HG02938 (cell line): ENCODE measurements at regions not wholly inside any gene's neighbourhood (a gene's known extent, or its start where the extent isn't known, plus 50 kb on each side); places are given as distances from the start of the nearest gene placed in this dataset.
"Not testable (repeated sequence)": the region's sequence is repeated elsewhere in the genome, so short reads cannot be mapped to it uniquely, and the experiment has no call there.

Experiments
- ATAC-seq: cut with Tn5 transposase; IDR thresholded peaks from one replicate; pipeline ENCODE4 v1.9.1; 2021; ENCODE audit warnings: mild to moderate bottlenecking, moderate library complexity; ENCODE audit not compliant: unreplicated experiment

DNA sequence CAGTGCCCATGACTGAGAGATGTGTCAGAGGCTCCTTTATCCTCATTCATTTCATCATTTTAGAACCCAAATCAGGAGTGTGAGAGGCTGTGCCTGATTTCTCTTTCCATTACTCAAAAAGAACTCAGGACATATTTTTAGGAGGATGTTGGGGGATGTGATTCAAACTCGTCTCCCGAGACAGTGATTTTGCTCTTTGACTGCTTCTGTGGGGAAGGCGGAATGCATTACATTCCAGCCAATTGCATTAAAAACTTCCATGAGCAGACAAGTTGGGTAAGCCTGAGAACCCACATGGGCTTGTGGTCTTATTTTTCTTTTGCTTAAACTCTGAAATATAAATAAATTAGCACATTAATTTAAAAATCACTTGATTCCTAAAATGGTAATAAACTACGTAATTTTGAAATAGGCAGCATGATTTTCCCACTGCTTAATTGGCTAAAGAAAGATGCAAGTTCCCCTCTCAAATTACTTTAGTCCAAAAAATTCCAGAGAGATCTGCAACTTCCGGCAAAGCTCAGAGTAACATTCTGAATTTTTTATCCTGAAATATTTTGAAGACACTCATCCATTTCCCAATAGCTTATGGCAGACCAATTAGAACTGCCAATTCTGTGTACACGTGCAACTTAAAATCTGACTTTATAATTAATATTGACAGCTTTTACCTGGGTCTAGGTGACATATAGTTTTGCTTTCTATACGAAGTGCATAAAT, 185.6 kb downstream of the C7orf25 start:
- ATAC-seq = no peak

DNA sequence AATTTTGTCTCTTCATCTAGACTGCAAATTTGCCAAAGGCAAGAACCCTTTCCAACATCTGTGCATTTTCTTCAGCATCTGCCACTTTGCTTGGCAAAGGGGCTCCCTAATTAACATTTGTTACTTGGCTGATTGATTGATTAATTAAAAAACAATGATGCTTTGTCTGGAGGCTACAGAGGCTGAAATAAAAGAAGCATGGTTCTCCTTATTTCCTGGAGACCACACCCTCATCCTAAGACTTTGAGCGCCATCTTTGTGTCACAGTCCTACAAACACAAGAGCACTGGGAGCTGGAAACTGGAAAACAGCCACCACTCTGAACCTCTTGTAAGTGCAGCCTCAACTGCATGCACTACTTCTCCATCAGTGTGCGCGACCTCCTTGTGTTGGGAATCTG, 189.2 kb downstream of the C7orf25 start:
- ATAC-seq = no peak

DNA sequence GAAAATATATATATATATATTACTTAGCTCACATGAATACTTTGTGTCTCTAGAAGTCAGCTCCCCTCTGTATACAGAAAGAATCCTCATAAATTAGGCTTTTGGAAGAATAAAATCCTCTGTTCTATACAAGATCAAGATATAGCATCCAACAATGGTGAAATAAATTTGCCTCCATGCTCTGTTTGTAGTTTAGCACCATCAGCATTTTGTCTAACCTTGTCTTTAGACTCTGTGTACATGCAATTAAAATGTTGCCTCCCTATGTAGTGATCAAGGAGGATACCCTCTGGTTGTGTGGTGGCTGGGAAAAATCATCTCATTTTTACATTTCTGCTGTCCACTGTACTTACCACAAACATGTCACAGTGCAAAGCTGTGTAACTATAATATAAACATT, 189.7 kb downstream of the C7orf25 start:
- no peak for ATAC-seq

DNA sequence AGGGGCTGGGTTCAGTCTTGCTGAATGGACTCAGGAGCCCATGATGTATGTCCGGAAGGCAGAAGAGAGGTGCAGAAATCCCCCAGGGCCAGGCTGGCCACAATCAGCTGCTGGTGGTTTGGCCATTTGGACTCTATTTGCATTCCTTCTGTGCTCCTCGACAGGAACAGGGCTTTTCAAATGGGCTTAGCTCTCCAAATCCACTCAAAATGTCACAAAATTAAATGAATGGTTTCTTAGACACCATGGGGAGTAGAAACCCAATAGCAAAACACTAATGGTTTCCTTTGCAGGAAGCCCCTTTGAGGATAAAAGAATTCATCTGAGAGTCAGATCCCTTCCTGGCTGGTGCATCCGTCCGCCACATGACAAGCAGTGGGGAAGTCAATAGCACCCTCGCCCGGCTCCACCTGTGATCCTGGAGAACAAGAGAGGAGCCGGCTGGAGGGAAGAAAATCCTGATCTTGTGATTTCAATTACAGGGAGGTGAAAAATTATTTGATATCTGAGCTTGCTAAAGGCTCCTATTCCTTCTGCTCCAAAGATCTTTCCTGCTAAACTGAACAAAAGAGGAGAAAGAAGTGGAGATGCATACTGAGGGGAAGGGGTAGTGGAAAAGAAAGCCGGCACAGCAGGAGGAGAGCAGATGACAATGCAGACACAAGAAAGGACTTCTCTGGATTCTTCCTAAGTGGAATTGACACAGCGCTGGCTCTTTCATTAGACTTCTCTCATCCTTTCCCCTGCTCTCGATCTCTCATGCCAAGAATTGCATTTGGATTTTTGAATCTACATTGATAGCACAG, 190.7 kb downstream of the C7orf25 start:
- no peak for ATAC-seq

DNA sequence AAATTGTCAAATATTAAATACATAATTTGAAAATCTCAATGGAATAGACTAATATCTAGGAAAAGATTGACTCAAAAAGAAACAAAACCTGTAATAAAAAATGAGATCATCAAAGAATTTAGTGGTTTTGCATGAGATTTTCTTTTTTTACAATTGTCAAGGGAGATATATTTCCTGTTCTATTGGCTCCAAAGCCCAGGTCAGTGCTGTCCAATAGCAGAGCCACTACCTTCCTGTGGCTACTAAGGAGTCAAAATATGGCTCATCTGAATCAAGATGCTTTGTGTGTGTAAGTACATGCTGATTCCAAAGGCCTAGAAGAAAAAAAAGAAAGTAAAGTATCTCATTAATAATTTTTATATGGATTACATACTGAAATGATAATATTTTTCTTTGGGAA, 191.9 kb downstream of the C7orf25 start:
- ATAC-seq = no peak

DNA sequence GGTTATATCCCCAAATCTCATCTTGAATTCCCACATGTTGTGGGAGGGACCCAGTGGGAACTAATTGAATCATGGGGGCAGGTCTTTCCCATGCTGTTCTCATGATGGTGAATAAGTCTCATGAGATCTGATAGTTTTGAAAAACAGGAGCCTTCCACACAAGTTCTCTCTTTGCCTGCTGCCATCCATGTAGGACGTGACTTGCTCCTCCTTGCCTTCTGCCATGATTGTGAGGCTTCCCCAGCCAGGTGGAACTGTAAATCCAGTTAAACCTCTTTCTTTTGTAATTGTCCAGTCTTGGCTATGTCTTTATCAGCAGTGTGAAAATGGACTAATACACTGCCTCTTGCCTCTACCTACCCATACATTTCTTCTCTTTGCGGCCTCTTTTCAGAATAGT, 193.4 kb downstream of the C7orf25 start:
- not testable (repeated sequence) for ATAC-seq

DNA sequence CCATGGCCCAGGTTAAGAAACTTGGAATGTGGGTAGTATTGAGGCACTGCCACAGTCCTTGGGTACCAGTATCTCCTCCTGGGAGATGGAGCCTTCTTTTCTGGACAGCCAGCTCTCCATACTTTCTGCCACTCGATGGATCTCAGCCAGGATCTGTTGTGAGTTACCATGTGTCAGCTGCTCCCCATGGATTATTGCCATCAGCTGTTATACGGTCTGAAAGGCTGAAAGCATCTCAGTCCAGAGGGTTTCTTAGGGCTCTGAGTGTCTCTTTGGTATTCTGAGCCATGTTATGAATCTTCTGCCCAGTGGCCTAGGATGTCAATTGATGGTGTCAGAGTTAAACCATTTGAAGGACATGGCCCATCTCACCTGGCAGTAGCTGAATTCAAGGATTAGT, 197.5 kb downstream of the C7orf25 start:
- ATAC-seq = no peak

DNA sequence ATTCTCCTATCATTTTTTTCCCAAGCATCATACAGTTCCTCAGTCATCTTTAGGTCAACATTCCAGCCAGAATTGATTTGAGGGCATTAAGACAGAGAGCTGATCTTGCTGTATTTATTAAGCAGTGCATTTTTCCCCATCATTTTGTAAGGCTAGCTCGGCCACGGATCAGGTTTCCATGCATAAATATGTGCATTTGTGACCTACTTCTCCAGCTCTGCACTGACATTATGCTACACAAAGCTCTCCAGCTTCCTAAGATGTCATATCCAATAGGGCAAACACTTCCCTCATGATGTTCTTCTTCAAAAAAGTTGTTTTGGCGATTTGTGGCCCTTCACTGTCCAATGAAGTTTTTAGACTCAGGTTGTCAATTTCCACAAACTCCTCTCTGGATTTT, 202.6 kb downstream of the C7orf25 start:
- ATAC-seq = no peak

DNA sequence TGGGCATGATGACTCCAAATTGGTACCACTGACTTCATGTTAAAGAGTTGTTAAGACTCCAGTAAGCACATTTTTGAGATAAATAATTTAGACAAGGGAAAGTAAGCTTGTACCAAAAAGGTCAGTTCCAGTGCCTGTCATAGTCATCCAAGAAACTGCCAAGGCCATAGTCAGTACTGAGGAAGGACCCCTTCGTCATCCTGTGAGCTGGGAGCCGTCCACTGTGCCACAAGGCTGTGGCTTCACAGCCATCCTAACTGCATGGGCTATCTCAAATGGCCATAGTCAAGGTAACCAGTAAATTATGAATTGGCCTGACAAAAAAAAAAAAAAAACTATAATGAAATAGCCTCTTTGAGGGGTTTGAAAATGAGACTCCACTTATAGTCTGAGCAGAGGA, 207.2 kb downstream of the C7orf25 start:
- ATAC-seq = no peak

DNA sequence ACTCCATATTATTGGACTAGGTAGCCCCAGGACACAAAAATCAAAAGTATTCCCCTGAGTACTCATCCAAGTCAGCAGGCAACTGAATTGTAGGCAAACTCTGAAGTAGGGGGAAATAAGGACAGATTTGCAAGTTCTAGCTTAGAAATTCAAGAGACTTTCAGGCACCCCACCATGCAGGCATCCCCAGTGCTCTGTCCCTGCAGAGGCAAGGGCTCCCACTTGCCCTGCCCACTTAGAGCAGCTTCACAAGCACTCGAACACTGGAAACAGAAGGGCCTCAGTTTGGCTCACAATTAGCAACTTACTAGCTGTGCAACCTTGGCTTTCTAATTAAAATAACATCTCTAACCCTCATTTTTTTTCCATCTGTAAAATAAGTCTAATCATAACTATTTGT, 209.2 kb downstream of the C7orf25 start:
- ATAC-seq = no peak

DNA sequence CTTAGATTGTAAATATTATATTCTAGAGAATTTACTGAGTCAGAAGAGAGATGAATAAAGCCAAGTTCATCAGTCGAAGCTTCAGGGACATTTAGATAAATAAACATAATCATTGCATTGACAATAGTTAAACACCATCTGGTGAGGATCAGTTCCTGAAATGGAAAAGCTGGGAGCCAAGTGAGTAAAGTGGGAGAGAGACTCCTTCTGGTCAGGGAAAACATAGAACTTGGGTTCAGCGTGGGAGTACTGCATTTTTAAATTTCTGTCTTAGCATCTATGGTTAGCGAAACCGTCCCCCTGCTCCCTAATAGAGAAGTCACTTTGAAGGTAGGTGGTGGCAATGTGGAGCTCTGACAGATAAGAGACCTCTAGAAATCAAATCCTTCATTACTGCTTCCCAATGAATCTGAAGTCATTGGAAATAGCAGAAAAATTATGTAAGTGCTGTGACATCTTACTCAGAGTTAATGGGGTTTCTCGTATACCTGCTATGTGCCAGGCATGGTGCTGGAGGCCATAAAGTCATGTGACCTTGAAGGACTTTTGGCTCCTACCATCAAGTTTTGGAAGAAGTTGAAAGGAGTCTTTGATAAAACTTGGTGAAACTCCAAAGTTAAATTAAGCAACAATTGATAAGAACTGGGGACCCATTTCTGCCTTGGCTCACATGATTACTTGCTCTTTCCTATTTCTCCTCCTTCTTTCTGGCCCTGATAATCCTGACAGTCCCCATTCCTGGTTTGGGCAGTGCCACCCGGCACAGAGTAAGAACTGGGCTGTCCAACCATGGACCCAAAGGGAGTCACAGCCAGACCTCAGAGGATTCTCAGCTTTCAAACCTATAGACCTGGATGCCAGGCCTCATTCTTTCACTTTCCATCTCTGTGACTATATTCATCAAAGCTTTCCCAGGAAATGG, 211.2 kb downstream of the C7orf25 start:
- no peak for ATAC-seq

DNA sequence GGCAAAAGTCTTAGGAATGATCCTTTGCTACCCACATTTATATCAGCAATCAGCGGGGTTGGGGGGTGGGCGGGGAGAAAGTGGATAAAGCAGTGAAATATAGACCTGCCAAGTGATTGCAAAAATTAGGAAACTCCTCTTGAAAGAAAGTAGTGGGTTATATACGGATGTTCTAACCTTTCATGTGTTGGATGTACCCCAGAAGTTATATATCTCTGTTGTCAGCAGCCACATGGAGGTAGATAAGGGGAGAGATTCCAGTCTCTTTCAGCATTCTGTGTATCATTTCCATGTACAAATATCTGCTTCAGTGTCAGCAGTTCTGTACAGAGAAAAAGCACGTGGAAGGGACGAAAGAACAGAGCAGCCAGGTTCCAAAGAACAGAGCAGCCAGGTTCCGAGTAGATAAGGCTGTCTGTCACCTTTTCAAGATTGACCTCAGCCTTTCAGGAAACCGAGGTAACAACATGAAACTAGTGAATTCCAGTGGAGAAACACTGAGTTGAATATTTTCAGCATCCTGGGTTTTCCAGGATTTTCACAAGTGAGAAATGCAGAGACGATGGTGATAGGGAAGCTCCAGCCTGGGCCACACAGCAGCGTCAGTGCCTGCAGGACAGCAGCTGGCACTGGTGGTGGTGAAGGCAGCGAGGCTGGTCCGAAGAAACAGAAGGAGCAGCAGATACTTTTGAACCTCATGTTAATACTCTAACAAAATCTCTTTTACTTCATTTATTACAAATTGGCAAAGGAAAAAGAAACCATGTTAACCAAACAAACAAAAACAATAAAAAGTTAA, 212.3 kb downstream of the C7orf25 start:
- no peak for ATAC-seq

DNA sequence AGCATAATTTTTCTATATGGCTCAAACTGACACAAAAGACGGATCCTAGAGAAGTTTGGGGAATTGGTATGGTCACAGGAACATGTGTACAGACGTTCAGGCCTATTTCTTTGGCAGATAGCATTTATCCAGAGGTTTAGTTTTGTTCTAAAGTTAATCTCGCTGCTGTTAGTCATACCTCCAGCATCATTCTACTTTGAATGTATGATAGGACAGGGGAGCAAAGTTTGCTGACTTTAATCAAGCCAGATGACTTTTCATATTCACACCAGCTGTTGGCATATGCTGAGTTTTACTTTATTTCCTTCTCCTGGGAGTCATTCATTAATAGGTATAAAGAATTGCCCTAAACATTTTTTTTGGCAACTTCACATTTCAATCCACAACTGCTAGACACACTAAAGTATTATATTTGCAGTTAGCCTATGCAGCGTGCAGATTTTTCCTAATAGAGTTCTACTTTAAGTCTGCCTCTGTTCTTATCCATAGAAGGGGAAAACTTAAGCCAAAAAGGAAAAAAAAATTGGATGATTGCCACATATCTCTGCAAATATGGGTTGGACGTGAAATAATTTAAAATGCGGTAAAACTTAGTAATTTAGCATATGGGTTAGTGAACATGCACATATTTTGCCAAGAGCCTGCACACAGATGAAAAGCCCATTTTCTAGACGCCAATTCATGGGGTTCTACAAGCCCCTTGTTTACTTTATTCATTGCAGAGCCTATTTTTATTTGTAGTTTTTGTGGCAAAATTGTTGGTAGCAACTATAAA, 213.1 kb downstream of the C7orf25 start:
- ATAC-seq = no peak

DNA sequence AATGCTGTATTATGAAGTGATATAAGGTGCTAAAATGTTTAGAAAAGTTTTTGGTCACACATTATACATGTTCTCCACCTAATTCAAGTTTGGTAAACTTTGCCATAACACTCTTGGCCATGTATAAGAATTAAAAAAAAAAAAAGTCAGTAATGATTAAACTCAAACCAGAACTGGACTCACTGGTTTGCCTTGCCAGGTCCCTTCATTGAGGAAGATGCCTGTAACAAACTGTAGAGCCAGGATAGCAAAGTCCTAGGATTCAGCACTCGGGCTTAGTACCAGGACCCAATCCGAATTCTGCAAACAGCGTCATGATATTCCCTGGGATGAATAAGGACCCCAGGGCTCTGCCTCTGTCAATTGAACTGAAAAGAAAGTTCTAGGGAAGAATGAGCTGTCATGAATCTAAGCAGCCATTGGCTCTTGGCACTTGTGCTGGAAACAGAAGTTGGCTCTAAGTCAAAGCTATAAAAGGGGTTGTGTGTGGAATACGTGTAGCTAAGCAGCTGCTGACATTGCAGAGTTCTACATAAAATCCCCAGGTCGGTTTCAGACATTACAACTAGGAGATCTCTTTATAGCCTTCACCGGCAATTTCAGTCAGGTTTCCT, 216.9 kb downstream of the C7orf25 start:
- no peak for ATAC-seq

DNA sequence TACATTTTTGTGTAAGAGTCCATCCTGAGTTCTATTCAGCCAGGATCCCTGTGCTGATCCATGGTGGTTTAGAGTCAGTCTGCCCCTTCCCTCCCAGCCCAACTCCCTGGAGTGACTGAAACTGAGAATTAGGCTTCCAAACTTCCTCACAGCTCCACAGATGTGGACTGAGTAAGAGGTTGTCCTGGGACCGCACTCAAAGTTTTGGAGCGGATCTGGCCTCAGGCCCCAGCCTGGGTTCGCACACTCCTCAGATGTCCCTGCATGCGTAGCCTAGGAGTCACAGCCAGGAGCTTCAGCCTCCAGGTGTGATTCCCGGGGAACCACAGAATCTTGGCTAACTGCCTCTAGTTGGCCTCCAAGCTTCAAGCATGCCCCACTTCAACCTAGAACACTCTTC, 218.1 kb downstream of the C7orf25 start:
- ATAC-seq = no peak

DNA sequence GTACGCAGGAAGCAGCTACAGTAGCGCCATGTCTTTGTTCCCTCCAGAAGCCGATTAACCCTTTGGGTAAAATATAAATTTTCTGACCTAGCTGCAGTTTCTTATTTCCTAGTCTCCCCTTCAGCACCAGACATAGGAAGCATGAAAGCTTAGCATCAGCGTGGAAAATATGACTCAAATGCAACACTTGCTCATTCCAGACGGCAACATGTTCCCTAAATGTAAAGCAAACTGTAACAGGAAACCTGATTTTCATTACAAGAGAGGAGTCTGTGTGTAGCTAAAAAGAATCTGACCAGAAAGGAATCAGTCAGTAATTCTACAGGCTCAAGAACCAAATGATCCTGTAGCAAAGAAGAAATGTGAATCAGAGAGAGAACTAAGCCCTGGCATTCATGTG, 219.2 kb downstream of the C7orf25 start:
- ATAC-seq = no peak

DNA sequence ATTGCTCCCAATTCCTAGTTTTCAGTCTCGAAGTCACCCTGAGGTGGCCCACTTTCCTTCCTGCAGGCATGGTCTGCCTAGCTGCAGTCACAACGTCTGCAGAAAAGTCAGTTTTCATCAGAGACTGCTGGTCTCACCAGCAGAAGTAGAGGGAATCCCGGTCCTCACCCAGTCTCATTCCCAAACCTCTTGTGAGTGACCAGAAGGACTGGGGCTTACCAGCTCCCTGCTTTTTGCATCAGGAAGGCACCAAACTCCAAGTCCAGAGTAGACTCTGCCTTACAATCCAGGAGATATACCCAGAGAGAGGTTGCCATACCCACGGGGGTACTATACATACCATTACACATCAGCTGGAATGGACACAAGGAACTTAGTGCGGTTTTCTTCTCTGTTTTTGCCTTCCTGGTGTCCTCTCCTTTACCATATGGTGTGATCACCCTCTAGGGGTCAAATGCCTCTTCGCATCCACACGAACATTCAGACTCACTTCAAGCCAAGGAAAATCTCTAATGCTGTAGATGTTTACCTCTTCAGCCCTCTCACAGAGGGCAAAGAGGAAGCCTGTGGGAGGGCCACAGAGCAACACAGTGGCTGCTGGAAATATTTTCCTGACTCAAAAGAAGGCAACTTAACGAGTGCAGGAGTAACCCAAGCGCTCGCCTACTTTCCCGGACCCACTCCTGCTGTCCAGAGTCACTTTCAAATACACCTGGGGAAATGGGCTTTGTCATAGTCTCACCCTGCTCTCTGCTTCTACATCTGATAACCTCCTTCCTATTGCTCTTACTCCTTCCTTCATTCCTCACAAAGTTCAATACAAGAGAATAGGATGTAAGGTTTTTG, 220.9 kb downstream of the C7orf25 start:
- ATAC-seq = no peak

DNA sequence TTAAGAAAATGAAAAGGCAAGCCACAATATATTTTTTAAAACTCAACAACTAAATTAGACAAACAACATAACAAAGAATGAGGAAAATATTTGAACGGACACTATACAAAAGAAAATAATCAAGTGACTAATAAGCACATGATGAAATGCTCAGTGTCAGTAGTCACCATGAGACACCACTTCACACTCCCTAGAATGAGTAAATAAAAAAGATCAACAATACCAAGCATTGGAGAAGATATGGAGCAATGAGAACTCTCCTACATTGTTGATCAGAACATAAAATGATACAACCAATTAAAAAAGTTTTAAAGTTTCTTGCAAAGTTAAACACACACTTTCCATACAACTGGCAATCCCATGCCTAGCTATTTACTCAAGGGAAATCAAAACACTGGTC, 222.2 kb downstream of the C7orf25 start:
- no peak for ATAC-seq

DNA sequence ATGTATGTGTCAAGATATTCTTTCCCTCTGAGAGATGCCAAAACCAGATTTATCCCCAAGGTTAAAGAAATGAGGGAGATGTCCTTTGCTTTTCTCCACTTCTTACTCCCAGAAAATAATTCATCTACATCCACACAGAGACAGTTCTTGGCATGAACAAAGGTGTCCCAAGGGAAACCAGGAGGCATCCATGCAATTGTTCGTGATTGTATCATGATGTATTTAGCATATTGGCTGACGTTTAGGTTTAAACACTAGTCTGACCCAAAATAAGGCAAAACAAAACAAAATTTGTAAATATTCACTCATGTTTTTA, 223.9 kb downstream of the C7orf25 start:
- no peak for ATAC-seq
